HEK293 (cell line): ENCODE measurements at regions not wholly inside any gene's neighbourhood (a gene's known extent, or its start where the extent isn't known, plus 50 kb on each side); places are given as distances from the start of the nearest gene placed in this dataset.

Source experiments
- CTCF ChIP-seq: fragments of 450-650 bp; formaldehyde crosslinking; IDR thresholded peaks from 2 replicates; pipeline ENCODE4 v1.5.1; 2016; ENCODE audit warnings: missing biosample characterization, missing genetic modification characterization
- HOXD13 ChIP-seq: sonication (generic); formaldehyde crosslinking; IDR thresholded peaks from 2 replicates; pipeline ENCODE4 v1.8.0; 2022; ENCODE audit warnings: missing genetic modification reagents, borderline replicate concordance
- YY1 ChIP-seq: fragments of 450-650 bp; formaldehyde crosslinking; IDR thresholded peaks from 2 replicates; pipeline ENCODE4 v1.5.1; 2018; ENCODE audit warnings: missing biosample characterization, missing genetic modification characterization
- ZNF157 ChIP-seq: fragments of 450-650 bp; formaldehyde crosslinking; IDR thresholded peaks from 2 replicates; pipeline ENCODE4 v1.5.1; 2016; ENCODE audit warnings: missing biosample characterization, missing genetic modification characterization
- ZNF239 ChIP-seq: fragments of 450-650 bp; formaldehyde crosslinking; IDR thresholded peaks from 2 replicates; pipeline ENCODE4 v1.5.1; 2016; ENCODE audit warnings: missing biosample characterization, missing genetic modification characterization
- ZNF24 ChIP-seq: fragments of 450-650 bp; formaldehyde crosslinking; IDR thresholded peaks from 2 replicates; pipeline ENCODE4 v1.5.1; 2016; ENCODE audit warnings: missing biosample characterization, missing genetic modification characterization
- ZNF274 ChIP-seq, 2 experiments: fragments of 200-500 bp in 1 of 2; fragments of 450-650 bp in 1 of 2; sonication (Bioruptor generic) in 1 of 2; formaldehyde crosslinking in 1 of 2; IDR thresholded peaks; 2 replicates each; pipeline versions ENCODE4 v1.5.1 to v1.6.1; 2014 to 2016; ENCODE audit warnings: borderline replicate concordance in 1 of 2, inconsistent platforms in 1 of 2, low read length in 1 of 2, missing biosample characterization in 1 of 2, missing genetic modification characterization in 1 of 2
- ZNF311 ChIP-seq: fragments of 450-650 bp; formaldehyde crosslinking; IDR thresholded peaks from 2 replicates; pipeline ENCODE4 v1.5.1; 2017; ENCODE audit warnings: missing biosample characterization, missing genetic modification characterization, borderline replicate concordance
- ZNF521 ChIP-seq: fragments of 450-650 bp; formaldehyde crosslinking; IDR thresholded peaks from 2 replicates; pipeline ENCODE4 v1.5.1; 2017; ENCODE audit warnings: missing biosample characterization, mild to moderate bottlenecking, missing genetic modification characterization
- ZNF658 ChIP-seq: fragments of 450-650 bp; formaldehyde crosslinking; IDR thresholded peaks from 2 replicates; pipeline ENCODE4; 2016; ENCODE audit warnings: missing biosample characterization, missing genetic modification characterization
- ZNF701 ChIP-seq: fragments of 450-650 bp; formaldehyde crosslinking; IDR thresholded peaks from 2 replicates; pipeline ENCODE4 v1.5.1; 2016; ENCODE audit warnings: missing biosample characterization, missing genetic modification characterization
- ZNF704 ChIP-seq: fragments of 450-650 bp; formaldehyde crosslinking; IDR thresholded peaks from 2 replicates; pipeline ENCODE4 v1.5.1; 2016; ENCODE audit warnings: missing biosample characterization, missing genetic modification characterization
- ZNF768 ChIP-seq: fragments of 450-650 bp; formaldehyde crosslinking; IDR thresholded peaks from 2 replicates; pipeline ENCODE4 v1.5.1; 2018; ENCODE audit warnings: missing biosample characterization, mild to moderate bottlenecking, missing genetic modification characterization

DNA sequence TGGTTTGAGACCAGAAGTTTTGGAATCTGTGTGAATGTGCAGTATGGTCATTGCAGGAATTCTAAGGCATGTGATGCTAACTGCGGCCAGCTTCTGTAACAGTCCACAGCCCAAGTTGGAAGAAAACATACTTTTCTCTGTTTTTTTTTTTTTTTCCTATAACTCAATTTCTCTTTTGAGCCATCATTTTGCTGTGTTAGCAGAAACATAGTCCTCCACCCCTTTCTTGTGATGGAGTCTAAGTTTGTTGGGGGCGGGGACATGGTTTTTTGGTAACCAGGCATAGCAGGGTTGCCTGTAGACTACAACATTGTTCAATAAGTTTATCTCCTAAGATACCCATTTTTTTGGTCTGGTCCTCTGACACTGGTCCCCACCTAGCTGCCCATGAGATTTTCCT, 223.2 kb upstream of the ONECUT1 start:
- no peak for TF ChIP-seq ZNF311 (tag by site-specific recombination)
- TF ChIP-seq YY1 (tag by site-specific recombination), result no peak
- TF ChIP-seq ZNF157, result no peak
- no peak for TF ChIP-seq CTCF (tag by site-specific recombination)
- no peak for TF ChIP-seq ZNF274 (IDR thresholded peaks at IDR 0.05; ENCODE audit: low read length)
- TF ChIP-seq ZNF274 (tag by site-specific recombination; IDR thresholded peaks at IDR 0.05; ENCODE audit: borderline replicate concordance), result no peak
- no peak for TF ChIP-seq ZNF239
- no peak for TF ChIP-seq ZNF24 (tag by site-specific recombination)
- no peak for TF ChIP-seq ZNF701 (tag by site-specific recombination)
- TF ChIP-seq ZNF704 (tag by site-specific recombination), result no peak
- no peak for TF ChIP-seq ZNF658
- TF ChIP-seq HOXD13 (CRISPR knock-in tag), result no peak
- no peak for TF ChIP-seq ZNF521
- no peak for TF ChIP-seq ZNF768
